Activated naive CD4-positive, alpha-beta T cell treated with anti-CD3 and anti-CD28 coated beads, Interleukin-2, amount 50 U/mL, for 72 hours (primary cell): ENCODE measurements at regions not wholly inside any gene's neighbourhood (a gene's known extent, or its start where the extent isn't known, plus 50 kb on each side); places are given as distances from the start of the nearest gene placed in this dataset.
"Not testable (repeated sequence)": the region's sequence is repeated elsewhere in the genome, so short reads cannot be mapped to it uniquely, and the experiment has no call there.

Experiments used
- ATAC-seq, 2 donors: fragments of 150-1000 bp; cut with Tn5 transposase; 2 replicates each; pipeline ENCODE4 v1.10.0; 2021; ENCODE audit warnings: mild to moderate bottlenecking in 2 of 2, moderate library complexity in 2 of 2
- DNase-seq, 2 donors: peaks; one replicate each; pipeline ENCODE4 v3.0.0; 2021 to 2022; ENCODE audit warnings: low spot score in 2 of 2
- H3K27ac Mint-ChIP-seq, 2 donors: one replicate each; pipeline ENCODE4 v1.8.0; 2022; ENCODE audit warnings: mild to moderate bottlenecking in 2 of 2, mixed read lengths in 2 of 2
- H3K36me3 Mint-ChIP-seq, 2 donors: one replicate each; pipeline ENCODE4 v1.8.0; 2022; ENCODE audit warnings: mixed read lengths in 2 of 2
- H3K9me3 Mint-ChIP-seq, 2 donors: one replicate each; pipeline ENCODE4 v1.8.0; 2022; ENCODE audit warnings: mixed read lengths in 2 of 2

DNA sequence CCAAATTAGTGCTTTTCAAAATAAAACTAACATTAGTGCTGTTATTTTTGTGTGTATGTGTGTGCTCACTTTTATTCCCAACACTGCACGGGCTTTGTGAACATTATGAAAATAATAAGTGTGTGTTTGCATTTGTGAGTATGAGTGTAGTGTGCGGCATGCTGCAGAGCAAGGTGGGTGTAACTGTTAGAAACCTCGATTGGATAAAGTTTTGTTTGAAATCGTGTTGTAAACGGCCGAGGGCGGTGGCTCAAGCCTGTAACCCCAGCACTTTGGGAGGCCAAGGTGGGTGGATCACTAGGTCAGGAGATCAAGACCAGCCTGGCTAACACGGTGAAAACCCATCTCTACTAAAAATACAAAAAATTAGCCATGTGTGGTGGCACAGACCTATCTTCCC is 352.0 kb downstream of the MDFIC start:
- not testable (repeated sequence) for H3K9me3 Mint-ChIP-seq, DNase-seq, H3K36me3 Mint-ChIP-seq, H3K27ac Mint-ChIP-seq, ATAC-seq

DNA sequence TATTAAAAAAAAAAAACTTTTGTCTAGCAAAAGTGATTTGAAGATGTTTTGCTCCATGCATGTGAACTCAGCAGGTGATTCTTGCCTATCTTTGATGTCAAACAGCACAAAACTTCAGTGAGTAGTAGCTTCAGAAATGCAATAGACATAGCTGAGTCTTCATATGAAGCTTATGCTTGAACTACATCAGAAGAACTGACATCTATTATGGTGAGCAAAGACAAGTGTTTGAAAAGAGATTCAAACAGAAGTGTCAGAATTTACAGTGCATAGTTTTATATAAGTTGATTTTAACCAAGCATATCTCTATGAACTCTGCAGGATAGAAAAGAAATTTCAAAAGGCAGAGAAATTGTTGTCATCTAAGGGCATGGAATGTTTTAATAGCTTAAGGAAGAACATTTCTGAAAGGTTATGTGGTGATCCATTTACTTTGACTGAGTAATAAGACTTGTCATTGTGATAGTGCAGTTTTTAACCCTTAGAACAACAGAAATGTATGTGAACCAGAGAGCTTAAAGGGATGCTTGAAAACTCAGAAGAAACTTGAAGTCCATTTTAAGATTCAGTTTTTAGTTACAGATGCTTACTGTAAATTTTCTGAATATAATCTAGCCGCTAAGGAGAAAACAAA is 351.4 kb downstream of the MDFIC start:
- H3K27ac Mint-ChIP-seq = no peak overlapping the region
- no peak for ATAC-seq
- H3K9me3 Mint-ChIP-seq = no peaks in the 10 kb centered on the region
- DNase-seq = no peak
- H3K36me3 Mint-ChIP-seq = no peaks in the 10 kb centered on the region

DNA sequence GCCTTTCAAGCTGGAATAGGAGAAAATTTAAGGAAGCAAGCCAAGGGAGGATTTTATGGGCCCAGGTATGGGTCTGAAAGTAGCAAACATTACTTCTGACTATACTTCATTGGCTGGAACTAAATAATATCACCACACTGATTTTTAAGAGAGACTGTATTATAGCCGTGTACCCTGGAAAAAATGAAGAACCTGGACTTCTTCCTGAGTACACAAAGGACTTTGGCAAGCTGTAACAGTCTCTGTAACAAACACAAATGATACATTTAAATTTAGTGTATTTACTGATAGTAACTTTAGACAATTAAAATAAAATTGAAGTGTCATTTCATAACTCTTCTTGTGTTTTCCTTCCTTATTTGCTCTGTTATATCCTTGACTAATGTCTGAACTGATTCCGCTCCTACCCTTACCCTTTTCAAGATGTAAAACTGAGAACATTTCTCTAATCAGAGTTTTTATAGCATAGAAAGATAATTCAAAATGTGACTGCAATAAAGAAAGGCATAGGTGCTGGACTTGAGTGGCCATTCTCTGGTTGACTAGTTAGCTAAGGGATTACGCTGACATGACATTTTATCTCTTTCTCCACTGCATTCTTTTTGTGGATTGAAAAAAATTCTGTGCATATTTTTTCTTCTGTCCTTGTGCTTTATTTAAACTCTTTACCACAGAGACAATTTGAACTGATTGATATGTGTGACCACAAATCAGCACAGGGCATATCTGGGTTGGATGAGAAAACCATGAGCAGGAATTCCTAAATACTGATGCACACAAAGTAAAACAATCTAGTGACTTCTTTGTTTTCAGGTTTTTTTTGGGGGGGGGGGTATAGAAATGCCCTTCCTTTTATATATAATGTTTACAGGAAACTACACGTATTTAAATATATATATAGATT is 349.7 kb downstream of the MDFIC start:
- DNase-seq (no peak), ATAC-seq (no peak)
- H3K36me3 Mint-ChIP-seq = no peaks in the 10 kb centered on the region
- no peak overlapping the region for H3K27ac Mint-ChIP-seq
- no peaks in the 10 kb centered on the region for H3K9me3 Mint-ChIP-seq

DNA sequence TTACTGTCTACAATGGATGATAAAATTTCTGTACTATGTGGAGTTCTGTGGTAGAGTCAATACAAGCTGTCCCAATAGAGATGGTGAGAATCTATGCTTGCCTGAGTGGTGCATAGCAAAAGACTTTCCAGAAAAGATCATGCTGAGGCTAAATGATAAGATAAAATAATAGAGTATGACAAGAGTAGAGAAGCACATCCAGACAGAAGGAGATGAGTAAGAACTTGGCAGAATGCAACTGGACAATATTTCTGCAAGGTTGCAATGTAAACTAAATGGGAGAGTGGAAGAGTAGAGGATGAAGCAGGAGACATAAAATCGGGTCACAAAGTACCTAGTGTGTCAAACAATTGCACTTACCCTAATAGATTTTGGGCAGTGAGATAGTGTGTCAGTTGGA is 347.6 kb downstream of the MDFIC start:
- no peak overlapping the region for H3K27ac Mint-ChIP-seq

DNA sequence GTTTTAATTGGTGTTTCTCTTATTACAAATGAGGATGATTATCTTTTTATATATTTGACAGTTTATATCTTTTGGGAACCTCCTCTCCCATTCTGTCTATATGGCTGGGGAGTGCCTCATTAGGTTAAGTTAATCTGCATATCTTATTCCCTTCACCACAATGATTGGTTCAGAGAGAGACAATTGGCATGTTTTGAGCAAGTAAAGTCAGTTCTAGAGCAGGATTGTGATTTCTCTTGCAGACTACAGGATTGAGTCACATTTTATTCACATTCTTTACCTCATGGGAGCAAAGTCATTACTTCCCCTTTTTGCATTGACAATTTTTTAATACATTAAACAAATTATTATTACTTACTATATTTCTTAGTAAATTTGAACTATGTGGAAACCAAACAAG is 345.6 kb downstream of the MDFIC start:
- Mint-ChIP-seq H3K9me3 (no peaks in the 10 kb centered on the region), H3K27ac (no peak overlapping the region), H3K36me3 (no peaks in the 10 kb centered on the region)
- DNase-seq = no peak
- peak in 1 of 2 donors; percentile 64 for ATAC-seq

More for the DNA sequence above, 347.6 kb downstream of the MDFIC start:
- ATAC-seq = no peak
- H3K36me3 Mint-ChIP-seq = no peaks in the 10 kb centered on the region
- DNase-seq = no peak
- H3K9me3 Mint-ChIP-seq = no peaks in the 10 kb centered on the region

DNA sequence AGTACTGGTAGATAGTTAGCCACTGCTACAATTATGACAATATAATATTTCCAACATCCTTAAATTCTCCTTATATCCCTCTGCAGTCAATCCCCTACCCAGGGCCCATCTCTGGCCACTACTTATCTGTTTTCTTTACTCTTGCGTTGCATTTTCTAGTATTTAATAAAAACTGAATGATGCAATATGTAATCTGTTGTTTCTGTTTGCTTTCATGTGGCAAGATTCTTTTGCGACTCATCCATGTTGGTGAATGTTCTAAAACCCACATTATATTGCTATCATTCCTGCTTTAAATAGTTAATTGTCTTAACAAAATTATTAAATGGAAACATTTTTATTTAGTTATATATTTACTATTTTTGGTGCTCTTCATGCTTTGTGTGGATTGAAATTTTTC is 338.5 kb downstream of the MDFIC start:
- Mint-ChIP-seq H3K27ac (no peak overlapping the region), H3K36me3 (no peaks in the 10 kb centered on the region), H3K9me3 (no peaks in the 10 kb centered on the region)
- DNase-seq (no peak), ATAC-seq (no peak)

DNA sequence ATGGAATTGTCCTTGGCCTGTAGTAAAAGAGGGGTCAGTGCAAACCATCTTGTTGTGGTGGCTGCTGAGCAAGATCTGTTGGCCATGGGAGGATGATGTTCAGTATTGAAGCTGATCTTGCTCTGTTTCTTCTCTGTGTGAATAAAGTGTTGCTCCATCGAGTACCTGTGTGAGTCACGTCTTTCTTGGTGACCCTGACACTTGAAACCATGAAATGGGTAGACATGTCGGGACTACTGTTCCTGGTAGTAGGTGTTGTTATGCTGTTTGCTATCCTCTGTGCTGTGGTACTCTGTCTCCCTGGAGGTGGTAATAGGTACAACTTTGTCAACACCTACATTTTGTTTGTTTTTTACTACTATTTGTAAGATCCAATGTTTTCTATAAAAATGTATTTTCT is 330.6 kb downstream of the MDFIC start:
- no peak for DNase-seq
- Mint-ChIP-seq H3K9me3 (no peaks in the 10 kb centered on the region), H3K27ac (no peak overlapping the region), H3K36me3 (no peaks in the 10 kb centered on the region)
- no peak for ATAC-seq

DNA sequence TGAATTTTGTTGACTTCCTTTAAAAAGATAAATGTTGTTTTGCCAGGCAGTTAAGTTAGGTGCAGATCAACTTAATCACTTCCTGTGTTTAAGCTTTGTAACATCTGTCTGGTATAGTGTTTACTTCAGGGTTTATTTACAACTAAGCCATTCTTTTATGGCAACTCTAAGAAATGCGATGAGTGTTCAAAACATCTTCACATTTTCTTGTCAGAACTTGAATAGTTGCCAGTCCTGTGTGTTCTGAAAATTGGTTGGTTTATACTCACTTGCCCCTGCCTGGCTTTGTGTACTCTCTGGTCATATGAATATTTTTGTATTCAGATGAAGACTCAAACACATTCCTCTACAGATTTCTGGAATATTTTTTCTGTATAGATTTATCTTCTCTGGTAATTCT is 327.2 kb downstream of the MDFIC start:
- Mint-ChIP-seq H3K36me3 (no peaks in the 10 kb centered on the region), H3K27ac (no peak overlapping the region), H3K9me3 (no peaks in the 10 kb centered on the region)
- no peak for ATAC-seq
- DNase-seq = no peak

DNA sequence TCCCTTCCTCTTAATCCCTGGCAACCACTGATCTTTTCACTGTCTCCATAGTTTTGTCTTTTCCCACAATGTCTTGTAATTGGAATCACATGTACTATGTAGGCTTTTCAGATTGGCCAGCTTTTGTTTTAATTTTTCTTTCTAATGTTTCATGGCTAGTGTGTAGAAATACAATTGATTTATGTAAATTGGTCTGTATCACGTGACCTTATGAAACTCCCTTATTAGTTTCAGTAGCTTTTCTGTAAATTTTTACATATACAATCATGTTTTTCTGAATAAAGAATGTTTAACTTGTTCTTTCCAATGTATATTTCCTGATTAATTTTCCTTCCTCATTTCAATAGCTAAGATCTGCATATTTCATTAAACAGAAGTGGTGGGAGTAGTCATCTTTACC is 319.3 kb downstream of the MDFIC start:
- no peak overlapping the region for H3K27ac Mint-ChIP-seq
- no peak for ATAC-seq
- no peak for DNase-seq
- H3K36me3 Mint-ChIP-seq = no peaks in the 10 kb centered on the region
- H3K9me3 Mint-ChIP-seq = peaks cover 0 to 9% of the 10 kb centered on the region in 2 donors

DNA sequence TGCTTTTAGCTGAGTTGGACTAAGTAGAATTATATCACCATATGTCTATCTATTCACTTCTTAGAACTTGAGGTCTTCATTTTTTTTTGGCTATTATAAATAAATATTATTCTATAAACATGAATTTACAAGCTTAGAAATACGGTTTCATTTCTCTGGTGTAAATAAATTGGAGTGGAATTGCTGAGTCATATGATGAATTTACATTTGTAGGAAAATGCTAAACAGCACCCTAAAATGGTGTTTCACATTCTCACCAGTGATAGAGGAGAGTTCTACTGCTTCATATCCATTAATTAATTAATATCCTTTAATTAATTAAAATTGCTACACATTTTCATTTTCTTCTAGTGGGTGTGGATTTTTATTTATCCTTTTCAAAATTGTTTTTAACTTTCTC is 318.3 kb downstream of the MDFIC start:
- Mint-ChIP-seq H3K9me3 (peaks cover 0 to 9% of the 10 kb centered on the region in 2 donors), H3K27ac (no peak overlapping the region)

DNA sequence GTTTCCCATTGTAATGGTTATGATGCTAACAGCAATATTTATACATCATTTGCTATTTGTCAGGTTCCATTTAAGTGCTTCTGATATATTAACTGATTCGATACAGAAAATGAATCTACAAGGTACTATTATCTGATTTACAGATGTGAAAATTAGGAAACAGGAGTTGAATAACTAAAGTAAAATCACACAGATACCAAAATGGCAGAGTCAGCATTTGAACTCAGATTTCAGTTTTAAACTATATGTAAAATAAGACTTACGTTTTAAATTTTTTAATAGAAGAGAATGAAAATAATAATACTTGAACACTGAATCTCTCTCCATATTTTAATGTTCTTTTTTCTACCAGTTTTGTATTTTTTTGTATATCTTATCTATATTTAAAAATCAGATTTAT is 313.2 kb downstream of the MDFIC start:
- Mint-ChIP-seq H3K36me3 (no peaks in the 10 kb centered on the region), H3K9me3 (no peaks in the 10 kb centered on the region), H3K27ac (no peak overlapping the region)
- DNase-seq (no peak), ATAC-seq (no peak)

More for the DNA sequence above, 318.3 kb downstream of the MDFIC start:
- DNase-seq (no peak), ATAC-seq (no peak)
- H3K36me3 Mint-ChIP-seq = no peaks in the 10 kb centered on the region

DNA sequence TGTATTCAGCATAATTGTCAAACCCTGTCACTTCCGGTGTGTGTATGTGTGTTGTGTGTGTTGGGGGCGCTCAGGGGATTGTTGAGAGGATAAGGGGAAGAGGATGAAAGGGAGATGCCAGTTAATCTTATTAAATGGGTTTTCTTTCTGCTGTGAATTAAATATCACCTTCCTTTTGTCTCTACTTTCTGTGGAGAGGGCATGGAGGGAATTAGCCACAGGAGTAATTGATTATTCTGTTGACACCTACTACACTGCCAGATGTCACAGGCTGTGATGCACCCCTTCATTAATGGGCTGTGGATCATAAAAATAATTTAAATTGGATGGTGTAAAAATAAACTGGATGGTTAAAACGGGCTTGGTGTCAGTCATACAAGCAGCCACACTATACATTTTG is 311.9 kb downstream of the MDFIC start:
- no peak overlapping the region for H3K27ac Mint-ChIP-seq
- no peaks in the 10 kb centered on the region for H3K9me3 Mint-ChIP-seq
- ATAC-seq = no peak
- H3K36me3 Mint-ChIP-seq = no peaks in the 10 kb centered on the region
- DNase-seq = no peak

DNA sequence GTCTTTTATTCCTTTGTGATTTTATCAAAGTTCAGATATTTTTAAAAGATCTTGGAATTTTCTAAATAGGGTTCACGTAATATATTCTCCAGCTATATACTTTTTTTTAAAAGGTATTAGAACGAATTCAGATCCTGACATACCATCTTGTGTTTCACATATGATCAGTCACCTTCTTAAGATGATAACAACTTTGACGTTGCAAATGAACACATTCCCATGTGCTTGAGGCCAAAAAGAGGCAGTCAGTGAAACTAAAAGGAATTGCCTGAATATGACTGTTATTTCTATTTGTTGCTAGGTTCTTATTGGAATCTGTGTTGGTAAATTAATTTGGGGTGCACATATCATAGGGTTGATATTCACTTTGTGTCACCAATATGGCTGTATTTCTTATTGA is 310.1 kb downstream of the MDFIC start:
- Mint-ChIP-seq H3K27ac (no peak overlapping the region), H3K9me3 (no peaks in the 10 kb centered on the region), H3K36me3 (no peaks in the 10 kb centered on the region)
- no peak for DNase-seq
- ATAC-seq = no peak

DNA sequence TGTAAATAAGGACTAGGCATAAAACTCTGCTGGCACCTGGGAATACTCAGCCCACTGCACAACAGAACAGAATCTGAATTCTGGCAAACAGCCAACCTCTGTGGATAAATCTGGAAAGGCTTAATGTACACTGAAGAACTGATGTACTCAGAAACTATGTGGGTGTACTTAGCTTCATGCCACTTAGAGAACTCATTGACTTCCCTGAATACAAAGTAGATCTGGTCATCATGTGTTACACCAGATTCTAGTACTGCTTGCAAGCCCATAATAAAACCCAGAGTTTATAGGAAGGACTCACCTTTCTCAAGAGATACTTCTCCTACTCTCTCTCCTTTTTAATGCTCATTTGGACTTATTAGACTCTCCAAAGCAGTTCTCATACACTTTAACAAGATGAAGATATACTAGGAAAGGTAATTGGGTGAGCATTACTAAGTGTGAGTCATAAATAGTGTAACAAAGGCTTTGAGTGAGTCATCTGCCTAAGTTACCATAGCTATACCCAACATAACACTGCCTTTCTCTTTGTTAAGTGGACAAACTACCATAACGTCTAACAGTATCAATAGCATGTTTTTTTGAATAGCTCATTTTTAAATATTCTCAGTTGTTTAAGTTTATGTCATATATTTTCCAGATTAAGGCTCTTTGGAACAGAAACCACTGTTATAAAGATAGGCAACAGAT is 309.1 kb downstream of the MDFIC start:
- DNase-seq = peak in 1 of 2 donors; percentile 14
- Mint-ChIP-seq H3K27ac (peak overlapping the region in 1 of 2 donors; percentile 86), H3K9me3 (no peaks in the 10 kb centered on the region), H3K36me3 (no peaks in the 10 kb centered on the region)
- peak; percentile 98 to 99 for ATAC-seq

DNA sequence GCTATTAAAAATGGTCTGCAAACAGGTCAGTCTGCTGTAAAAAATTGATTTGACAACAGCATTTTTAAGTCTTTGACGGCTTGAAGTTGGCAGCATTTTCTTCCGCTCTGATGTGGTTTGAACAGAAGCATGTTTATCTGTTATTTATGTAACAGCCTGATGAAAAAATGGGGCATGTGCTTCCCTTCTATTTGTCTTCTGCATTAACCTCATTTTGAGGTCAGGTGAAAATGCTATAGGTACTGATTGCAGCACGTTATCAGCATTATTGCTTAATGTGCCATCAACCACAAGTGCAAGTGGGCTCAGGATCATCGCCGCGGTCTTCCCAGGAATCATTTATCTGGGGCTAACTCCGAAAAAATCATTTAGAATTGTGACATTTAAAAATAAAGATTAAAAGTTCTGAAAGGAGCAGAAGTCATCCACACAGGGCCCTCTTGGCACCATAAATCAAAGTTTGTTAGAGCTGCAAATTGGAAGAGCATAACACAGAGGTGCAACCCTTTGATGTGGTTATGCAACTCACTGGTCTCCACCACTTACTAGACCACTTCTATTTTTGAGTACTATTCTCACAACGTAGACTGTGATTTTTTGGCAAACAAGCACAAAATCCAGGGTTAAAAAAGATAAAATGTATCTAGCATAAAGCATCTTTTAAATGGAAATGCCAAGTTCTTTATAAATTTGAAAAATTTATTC is 307.7 kb downstream of the MDFIC start:
- no peak for ATAC-seq
- Mint-ChIP-seq H3K27ac (no peak overlapping the region), H3K9me3 (no peaks in the 10 kb centered on the region), H3K36me3 (no peaks in the 10 kb centered on the region)
- DNase-seq = no peak

DNA sequence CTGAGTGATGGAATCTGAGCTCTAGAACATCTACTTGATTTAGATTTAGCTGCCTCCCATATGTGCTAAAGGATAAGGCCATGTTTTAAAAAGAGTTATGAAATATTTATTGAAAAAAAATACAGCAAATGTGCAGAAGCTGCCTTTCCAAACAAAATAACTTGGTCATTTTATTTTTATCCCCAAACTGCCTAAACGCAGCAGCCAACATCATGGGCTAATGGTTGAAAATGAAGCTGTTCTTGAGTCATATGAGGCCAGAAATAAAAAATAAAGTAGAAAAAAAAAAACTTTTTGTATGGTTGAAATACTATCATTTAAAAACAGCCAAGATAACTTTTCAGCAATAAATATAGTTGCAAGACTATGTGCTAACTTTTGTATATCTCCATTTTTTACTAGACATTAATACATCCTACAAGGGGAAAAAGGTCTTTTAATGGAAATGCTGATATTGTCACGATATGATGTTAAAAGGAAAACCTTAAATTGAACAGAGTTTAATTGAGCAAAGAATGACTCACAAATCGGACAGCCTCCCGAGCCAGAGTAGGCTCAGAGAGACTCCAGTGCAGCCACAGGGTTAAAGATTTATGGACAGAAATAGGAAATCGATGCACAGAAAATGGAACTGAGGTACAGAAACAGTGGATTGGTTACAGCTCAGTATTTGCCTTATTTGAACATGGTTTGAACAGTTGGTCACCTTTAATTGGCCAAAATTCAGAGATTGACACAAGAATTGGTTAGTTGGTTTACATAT is 305.8 kb downstream of the MDFIC start:
- no peak for DNase-seq
- ATAC-seq = no peak
- no peak overlapping the region for H3K27ac Mint-ChIP-seq
- no peaks in the 10 kb centered on the region for H3K9me3 Mint-ChIP-seq
- H3K36me3 Mint-ChIP-seq = no peaks in the 10 kb centered on the region
